Erythroblast (primary cell): ENCODE measurements at regions not wholly inside any gene's neighbourhood (a gene's known extent, or its start where the extent isn't known, plus 50 kb on each side); places are given as distances from the start of the nearest gene placed in this dataset.

Experiments
- GATA1 ChIP-seq: IDR thresholded peaks from 2 replicates; pipeline ENCODE4 v1.6.1; 2011; ENCODE audit warnings: low read depth, mild to moderate bottlenecking, control low read depth, low read length, moderate library complexity
- POLR2A ChIP-seq: IDR thresholded peaks from 2 replicates; pipeline ENCODE4 v1.6.1; 2011; ENCODE audit warnings: mild to moderate bottlenecking, low read length

DNA sequence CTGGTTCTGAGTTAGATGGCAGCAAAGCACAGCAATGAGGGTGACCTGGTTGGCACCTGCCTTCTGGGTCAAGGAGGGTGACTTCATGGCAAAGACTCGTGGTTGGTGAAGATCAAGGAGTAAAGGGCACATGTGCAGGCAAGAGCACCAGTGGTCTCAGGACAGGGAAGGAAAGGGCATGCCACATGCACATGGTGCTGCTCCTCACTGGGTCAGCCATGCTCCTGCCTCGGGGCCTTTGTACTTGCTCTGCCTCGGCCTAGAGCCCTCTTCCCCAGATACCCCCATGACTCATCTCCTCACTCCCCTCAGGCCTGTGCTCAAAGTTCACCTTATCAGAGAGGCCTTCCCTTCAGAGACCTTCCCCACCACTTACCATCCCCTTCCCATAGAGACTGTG, 106.7 kb upstream of the KDM7A start:
- no peak for TF ChIP-seq POLR2A
- no peak for TF ChIP-seq GATA1
